Psoas muscle (tissue), 7 donors: ENCODE measurements at regions not wholly inside any gene's neighbourhood (a gene's known extent, or its start where the extent isn't known, plus 50 kb on each side); places are given as distances from the start of the nearest gene placed in this dataset.

Source experiments
- ATAC-seq, 4 donors: fragments of 200-7000 bp; cut with Tn5 transposase; one replicate each; pipeline ENCODE4 v1.9.1; 2020; ENCODE audit warnings: moderate library complexity in 3 of 4, mild to moderate bottlenecking in 2 of 4
- DNase-seq, 2 donors: peaks; one replicate each; pipeline ENCODE4 v3.0.0-alpha.2; 2020
- H3K27ac ChIP-seq: fragments of 200-600 bp; one replicate; pipeline ENCODE4 v1.8.0; 2022
- H3K27me3 ChIP-seq, 3 donors: fragments of 200-600 bp in 1 of 3; one replicate each; pipeline versions ENCODE4 v1.6.1 to v1.8.0; 2013 to 2022; ENCODE audit warnings: low read length in 2 of 3, mild to moderate bottlenecking in 2 of 3, moderate library complexity in 1 of 3; ENCODE audit not compliant: insufficient read depth in 3 of 3
- H3K36me3 ChIP-seq, 2 donors: fragments of 200-600 bp in 1 of 2; one replicate each; pipeline versions ENCODE4 v1.6.1 to v1.8.0; 2013 to 2022; ENCODE audit warnings: low read depth in 1 of 2, mild to moderate bottlenecking in 1 of 2, moderate library complexity in 1 of 2; ENCODE audit not compliant: insufficient read depth in 1 of 2
- H3K4me1 ChIP-seq: fragments of 200-600 bp; one replicate; pipeline ENCODE4 v1.8.0; 2022
- H3K4me3 ChIP-seq: fragments of 200-600 bp; one replicate; pipeline ENCODE4 v1.8.0; 2022; ENCODE audit warnings: mild to moderate bottlenecking
- H3K9me3 ChIP-seq: fragments of 200-600 bp; one replicate; pipeline ENCODE4 v1.8.0; 2022
- CTCF ChIP-seq: fragments of 200-600 bp; IDR thresholded peaks from one replicate; pipeline ENCODE4 v1.8.0; 2022; ENCODE audit warnings: antibody characterized with exemption
- WGBS, 3 donors: extraction: QIAGEN DNeasy Blood & Tissue Kit; methylation state at CpG; one replicate each; pipeline versions ENCODE4 v1.1.6 to v1.1.7; 2013; 5-methylcytosine and 5-hydroxymethylcytosine counted together
- intact Hi-C, 2 donors: fragments of 100-400 bp; cut with DNase I; formaldehyde crosslinking; loops; one replicate each; pipeline versions ENCODE4 v1.11.0 to v1.14.2; 2022
- donor health status: healthy with polysubstance abuse.
- donor health status: DM: no; HTN: no; CAD: no; lungs with moderate emphysema.
- donor health status: Bipolar disorder and iron deficiency.
- donor health status: healthy.
- donor health status: DM: yes; HTN: yes; CAD: no.
- donor health status: DM: no; HTN: no; CAD: no.
- donor health status: DM: yes; HTN: yes; CAD: no.

DNA sequence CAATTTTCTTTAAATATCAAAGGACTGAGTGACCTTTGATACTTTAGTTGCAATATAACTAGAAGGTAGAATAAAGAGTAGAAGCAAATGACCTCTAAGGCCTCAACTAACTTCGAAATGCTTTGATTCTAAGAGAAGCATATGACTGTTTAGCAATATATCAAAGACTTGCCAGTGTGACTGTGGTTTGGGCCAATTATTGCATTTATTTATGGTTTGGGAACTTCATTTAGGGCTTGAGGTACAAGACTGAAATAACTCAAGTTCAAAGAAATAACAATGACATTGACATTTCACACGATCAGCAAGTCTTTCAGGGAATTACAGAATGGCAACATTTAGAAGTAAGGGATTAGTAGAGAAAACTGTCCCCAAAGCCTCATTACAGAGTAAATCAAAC is 709.7 kb upstream of the LRRC4C start:
- no peak for TF ChIP-seq CTCF
- no peak for ATAC-seq
- no peaks in the 10 kb centered on the region for H3K27me3 ChIP-seq
- H3K27ac ChIP-seq: no peak overlapping the region
- no peaks in the 10 kb centered on the region for H3K4me1 ChIP-seq
- H3K4me3 ChIP-seq: no peak overlapping the region
- H3K36me3 ChIP-seq: no peaks in the 10 kb centered on the region
- DNase-seq: no peak
- 19 to 36% (median 32%) methylated on average over 2 of the region's 2 CpGs for whole genome bisulfite sequencing, 3 donors
- no peaks in the 10 kb centered on the region for H3K9me3 ChIP-seq
- intact Hi-C loops: no loop called here

GRCh38 chr11:42170601-42171000 is 711.1 kb upstream of the LRRC4C start:
- no peak for TF ChIP-seq CTCF
- H3K4me1 ChIP-seq: no peaks in the 10 kb centered on the region
- no peak overlapping the region for H3K4me3 ChIP-seq
- intact Hi-C loops: no loop called here
- 43 to 60% (median 49%) methylated on average over 1 of the region's 1 CpG for WGBS, 3 donors
- H3K27ac ChIP-seq: no peak overlapping the region
- H3K27me3 ChIP-seq: no peaks in the 10 kb centered on the region
- no peaks in the 10 kb centered on the region for H3K9me3 ChIP-seq
- no peaks in the 10 kb centered on the region for H3K36me3 ChIP-seq
- DNase-seq (no peak), ATAC-seq (no peak)

GRCh38 chr11:42171046-42171445 is 711.6 kb upstream of the LRRC4C start:
- DNase-seq: no peak
- 50 to 60% (median 57%) methylated on average over 1 of the region's 1 CpG for WGBS, 3 donors
- no peak for TF ChIP-seq CTCF
- no peaks in the 10 kb centered on the region for H3K9me3 ChIP-seq
- no peaks in the 10 kb centered on the region for H3K36me3 ChIP-seq
- H3K4me3 ChIP-seq: no peak overlapping the region
- no peaks in the 10 kb centered on the region for H3K4me1 ChIP-seq
- intact Hi-C loops: no loop called here
- no peak overlapping the region for H3K27ac ChIP-seq
- H3K27me3 ChIP-seq: no peaks in the 10 kb centered on the region
- no peak for ATAC-seq

DNA sequence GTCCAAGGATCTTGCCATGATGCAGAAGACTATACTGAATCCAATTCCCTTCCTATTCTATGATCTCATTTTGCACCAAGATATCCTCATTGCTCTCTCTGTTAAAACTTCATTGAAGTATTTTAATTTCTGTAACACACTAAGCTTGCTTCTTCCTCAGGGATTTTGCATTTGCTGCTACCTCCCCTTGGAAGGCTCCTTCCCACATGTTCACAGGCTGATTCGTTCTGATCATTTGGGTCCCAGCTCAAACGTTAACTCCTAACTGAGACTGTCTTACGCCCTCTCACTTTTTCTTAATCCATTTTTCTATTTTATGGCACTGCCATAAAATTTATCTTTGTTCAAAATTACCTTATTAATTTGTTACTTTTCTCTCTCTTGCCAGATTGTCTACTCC is 713.0 kb upstream of the LRRC4C start:
- Histone ChIP-seq H3K9me3 (no peaks in the 10 kb centered on the region), H3K36me3 (no peaks in the 10 kb centered on the region), H3K27me3 (no peaks in the 10 kb centered on the region), H3K27ac (no peak overlapping the region), H3K4me3 (no peak overlapping the region), H3K4me1 (no peaks in the 10 kb centered on the region)
- DNase-seq: no peak
- ATAC-seq: no peak
- intact Hi-C loops: no loop called here
- WGBS, 3 donors: 54 to 61% (median 57%) methylated on average over 3 of the region's 3 CpGs
- no peak for TF ChIP-seq CTCF

DNA sequence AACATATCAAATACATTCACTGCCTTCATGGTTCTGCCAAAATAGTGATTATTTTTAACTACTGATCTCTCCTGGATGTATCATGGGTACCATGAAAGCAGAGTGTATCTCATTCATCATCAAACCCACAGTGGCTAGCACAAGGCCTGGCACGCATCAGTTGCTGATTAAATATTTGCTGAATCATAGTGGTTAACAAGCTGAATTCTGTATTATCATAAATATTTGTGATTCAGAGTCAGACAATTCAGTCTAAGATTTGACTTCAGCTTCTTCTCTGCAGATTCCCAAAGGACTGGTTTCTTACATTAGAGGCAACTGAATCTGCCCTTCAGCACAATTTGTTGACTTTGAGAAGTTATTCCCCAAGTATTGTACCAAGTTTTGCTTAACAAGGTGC is 715.8 kb upstream of the LRRC4C start:
- no peak for TF ChIP-seq CTCF
- Histone ChIP-seq H3K36me3 (no peaks in the 10 kb centered on the region), H3K27me3 (no peaks in the 10 kb centered on the region), H3K27ac (no peak overlapping the region), H3K4me3 (no peak overlapping the region), H3K9me3 (no peaks in the 10 kb centered on the region), H3K4me1 (no peaks in the 10 kb centered on the region)
- no peak for ATAC-seq
- intact Hi-C loops: no loop called here
- no peak for DNase-seq
- WGBS, 3 donors: 84 to 88% (median 85%) methylated on average over 1 of the region's 1 CpG
